ENCODE measurements at regions not wholly inside any gene's neighbourhood (a gene's known extent, or its start where the extent isn't known, plus 50 kb on each side); places are given as distances from the start of the nearest gene placed in this dataset.

GRCh38 chr12:88310666-88311065 is 168.6 kb downstream of the TMTC3 start:
- no peak for DNase-seq (ENCODE audit: low spot score)

GRCh38 chr12:88313554-88313953 is 171.4 kb downstream of the TMTC3 start:
- DNase-seq (ENCODE audit: low spot score) = no peak

GRCh38 chr12:88314706-88315105 is 172.6 kb downstream of the TMTC3 start:
- no peak for DNase-seq (ENCODE audit: low spot score)

GRCh38 chr12:88318726-88319125 is 176.6 kb downstream of the TMTC3 start:
- no peak for DNase-seq (ENCODE audit: low spot score)

- no peak for DNase-seq (ENCODE audit: low spot score)
Observed at GRCh38 chr12:88325076-88325815, 183.1 kb downstream of the TMTC3 start.

DNA sequence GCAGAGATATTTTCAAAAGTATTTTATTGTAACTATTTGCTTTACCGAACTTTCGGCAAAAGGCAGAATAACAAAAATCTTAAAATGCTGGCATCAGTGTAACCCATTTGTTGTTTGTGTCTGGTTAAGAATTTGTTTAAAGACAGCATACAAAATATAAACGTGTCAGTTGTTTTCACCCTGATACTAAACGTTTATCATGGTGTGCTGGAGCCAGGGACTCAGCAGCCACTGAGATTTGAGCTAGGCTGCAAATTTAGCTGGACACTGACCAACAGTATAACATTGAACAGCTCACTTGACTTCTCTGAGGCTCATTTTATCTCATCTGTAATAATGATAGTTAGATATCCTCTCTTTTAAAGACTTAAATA is 183.7 kb downstream of the TMTC3 start:
- DNase-seq (ENCODE audit: low spot score) = no peak

- DNase-seq (ENCODE audit: low spot score) = no peak
Observed at GRCh38 chr12:88327276-88327675, 185.2 kb downstream of the TMTC3 start.

GRCh38 chr12:88328090-88328489 is 186.0 kb downstream of the TMTC3 start:
- DNase-seq (ENCODE audit: low spot score) = no peak

GRCh38 chr12:88329833-88330232 is 187.7 kb downstream of the TMTC3 start:
- no peak for DNase-seq (ENCODE audit: low spot score)

GRCh38 chr12:88334271-88334670 is 192.2 kb downstream of the TMTC3 start:
- DNase-seq (ENCODE audit: low spot score) = no peak

GRCh38 chr12:88336076-88336739 is 194.1 kb downstream of the TMTC3 start:
- DNase-seq (ENCODE audit: low spot score) = no peak

DNA sequence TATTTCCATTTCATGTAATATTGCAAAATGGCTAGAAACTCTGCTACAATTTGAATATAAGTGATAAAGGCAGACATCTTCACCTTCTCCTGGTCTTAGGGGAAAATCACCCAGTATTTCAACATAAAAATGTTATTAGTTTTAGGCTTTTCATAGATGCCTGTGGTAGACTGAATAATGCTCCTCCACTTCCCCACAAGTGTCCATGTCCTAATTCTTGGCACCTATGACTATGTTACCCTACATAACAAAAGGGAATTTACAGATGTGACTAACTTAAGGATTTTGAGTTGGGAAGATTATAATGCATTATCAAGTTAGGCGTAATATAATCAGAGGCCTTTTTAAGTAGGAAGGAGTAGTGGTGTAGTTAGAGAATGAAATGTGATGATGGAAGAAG is 196.4 kb downstream of the TMTC3 start:
- no peak for DNase-seq (ENCODE audit: low spot score)

DNA sequence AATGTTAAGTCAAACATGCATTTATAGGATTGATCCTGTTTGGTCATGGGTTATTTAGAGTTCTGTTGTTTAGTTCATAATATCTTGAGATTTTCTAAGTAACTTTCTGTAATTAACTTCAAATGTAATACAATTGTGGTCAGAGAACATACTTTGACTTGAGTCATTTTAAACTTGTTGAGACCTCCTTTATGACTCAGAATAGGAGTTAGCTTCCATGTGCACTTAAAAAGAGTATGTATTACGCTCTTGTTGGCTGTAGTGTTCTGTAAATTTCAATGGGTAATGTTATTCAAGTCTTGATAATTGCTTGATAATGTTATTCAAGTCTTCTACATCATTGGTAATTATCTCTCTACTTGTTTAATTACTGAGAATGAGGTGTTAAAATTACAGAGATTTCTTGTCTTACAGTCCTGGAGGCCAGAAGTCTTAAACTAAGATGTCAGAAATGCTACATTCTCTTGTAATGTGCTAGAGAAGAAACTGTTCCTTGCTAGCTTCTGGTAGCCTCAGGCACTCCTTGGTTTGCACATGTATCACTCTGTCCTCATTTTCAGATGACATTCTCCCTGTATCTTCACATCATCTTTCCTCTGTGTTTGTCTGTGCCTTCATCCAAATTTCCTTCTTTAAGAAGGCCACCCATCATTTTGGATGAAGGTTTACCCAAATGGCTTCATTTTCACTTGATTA is 197.3 kb downstream of the TMTC3 start:
- DNase-seq (ENCODE audit: low spot score) = no peak

DNA sequence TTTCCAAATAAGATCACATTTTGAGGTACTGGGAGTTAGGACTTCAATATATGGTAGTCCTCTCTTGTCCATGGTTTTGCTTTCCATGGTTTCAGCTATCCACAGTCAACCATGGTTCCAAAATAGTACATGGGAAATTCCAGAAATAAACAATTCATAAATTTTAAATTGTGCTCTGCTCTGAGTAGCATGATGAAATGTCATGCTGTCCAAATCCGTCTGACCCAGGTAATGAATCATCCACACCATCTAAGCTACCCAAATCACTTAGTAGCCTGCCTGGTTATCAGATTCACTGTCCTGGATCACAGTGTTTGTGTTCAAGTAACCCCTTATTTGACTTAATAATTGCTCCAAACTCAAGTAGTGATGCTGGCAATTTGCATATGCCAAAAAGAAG is 197.9 kb downstream of the TMTC3 start:
- no peak for DNase-seq (ENCODE audit: low spot score)

- no peak for DNase-seq (ENCODE audit: low spot score)
Observed at GRCh38 chr12:88342251-88342806, 200.2 kb downstream of the TMTC3 start.

GRCh38 chr12:88351146-88351545 is 209.0 kb downstream of the TMTC3 start:
- DNase-seq (ENCODE audit: low spot score) = no peak

DNA sequence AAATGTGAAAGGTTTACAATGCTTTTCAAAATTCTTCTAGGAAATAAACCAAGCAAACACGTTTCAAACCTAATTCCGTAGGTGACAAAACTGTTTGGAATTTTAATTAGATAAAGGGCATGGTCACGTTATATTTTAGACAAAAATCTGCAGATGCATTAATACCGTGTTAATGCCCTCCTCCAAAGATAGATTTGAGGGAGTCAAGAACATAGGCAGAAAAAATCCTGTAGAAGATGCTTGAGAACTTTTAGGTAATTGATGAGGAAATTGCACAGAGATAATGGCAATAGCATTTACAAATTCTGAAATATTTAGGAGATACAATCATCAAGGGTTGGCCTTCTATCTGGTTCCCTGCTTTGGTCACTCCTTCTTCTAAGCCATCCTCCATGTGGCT is 212.6 kb downstream of the TMTC3 start:
- DNase-seq (ENCODE audit: low spot score) = no peak

DNA sequence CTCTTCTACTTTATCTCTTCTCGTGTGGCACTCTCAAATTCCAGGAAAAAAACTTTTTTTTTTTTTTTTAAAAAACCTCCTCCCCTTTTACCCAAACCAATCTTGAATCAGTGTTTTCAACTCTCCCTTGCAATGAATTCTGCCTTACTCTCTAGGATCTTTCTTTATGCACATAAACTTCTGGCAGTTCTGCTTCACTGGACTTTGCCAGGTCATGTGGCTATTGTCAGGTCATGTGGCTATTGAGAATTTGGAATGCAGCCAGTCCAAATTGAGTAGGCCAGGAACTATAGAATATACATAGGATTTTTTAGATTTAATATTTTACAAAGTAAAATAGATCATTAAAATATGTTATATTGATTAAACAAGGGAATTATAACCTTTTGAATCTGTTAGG is 218.2 kb downstream of the TMTC3 start:
- DNase-seq (ENCODE audit: low spot score) = no peak

DNA sequence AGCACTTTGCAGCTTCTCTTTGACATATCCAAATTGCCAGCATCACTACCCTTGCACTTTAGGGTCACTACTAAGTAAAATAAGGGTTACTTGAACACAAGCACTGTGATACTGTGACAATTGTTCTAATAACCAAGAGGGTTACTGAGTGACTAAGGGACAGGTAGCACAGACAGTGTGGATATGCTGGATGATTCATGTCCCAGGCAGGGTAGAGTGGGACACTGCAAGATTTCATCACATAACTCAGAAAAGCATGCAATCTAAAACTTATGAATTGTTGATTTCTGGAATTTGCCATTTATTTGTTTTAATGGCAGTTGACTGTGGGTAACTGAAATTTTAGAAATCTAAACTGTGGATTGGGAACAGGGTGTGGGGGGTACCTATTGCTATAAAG is 218.8 kb downstream of the KITLG start:
- DNase-seq (ENCODE audit: low spot score) = no peak

- no peak for DNase-seq (ENCODE audit: low spot score)
Observed at GRCh38 chr12:88362439-88362838, 217.8 kb downstream of the KITLG start.

DNA sequence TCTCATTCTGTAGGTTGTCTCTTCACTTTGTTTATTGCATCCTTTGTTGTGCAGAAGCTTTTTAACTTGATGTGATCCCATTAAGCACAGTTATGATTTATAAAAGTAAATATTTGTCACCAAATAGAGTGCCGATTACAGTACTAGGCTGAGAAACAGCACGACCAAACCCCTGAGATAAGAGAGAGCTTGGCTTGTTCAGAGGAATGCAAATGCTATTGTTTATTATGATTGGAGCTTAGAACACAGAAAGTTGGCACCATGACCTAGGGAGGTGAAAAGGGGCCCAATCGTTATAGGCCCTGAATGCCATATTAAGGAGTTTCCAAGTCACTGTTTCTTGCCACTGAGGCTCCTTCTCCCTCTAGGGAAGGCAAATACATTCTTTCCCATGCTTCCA is 214.9 kb downstream of the KITLG start:
- DNase-seq (ENCODE audit: low spot score) = no peak

DNA sequence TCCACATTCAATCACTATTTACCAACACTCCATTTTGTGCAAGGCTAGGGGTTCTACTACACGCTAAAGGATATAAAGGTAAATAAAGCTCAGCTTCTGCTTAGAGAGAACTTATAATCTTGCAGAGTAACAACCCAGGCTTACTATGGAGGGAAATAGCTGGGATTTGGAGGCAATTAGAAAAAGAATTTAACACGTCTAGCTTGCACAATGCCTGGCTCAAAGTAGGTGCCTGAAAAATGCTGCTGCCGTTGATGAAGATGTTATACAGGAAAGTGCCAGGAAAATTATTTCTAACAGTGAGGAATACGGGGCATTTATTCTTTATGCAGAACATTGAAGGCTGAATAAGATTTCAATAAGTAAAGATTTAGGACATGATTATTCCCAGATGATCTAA is 214.2 kb downstream of the KITLG start:
- no peak for DNase-seq (ENCODE audit: low spot score)

DNA sequence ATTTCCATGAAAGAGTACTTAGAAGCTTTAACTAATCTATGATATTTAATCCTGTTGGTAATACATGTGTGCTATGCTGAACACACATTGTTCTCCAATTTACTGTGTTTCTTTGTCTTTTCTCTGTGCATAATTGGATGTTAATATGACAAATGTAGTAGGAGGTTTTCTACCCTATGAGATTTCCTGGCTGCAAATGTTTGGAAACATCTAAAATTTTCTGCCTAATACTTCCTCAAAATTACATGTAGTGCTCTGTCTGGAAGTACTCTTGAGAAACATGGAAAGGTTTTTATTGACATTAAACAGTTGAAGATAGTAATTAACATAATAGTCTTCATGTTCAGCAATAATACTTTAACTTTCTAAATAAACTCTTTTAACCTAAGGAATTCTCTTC is 213.0 kb downstream of the KITLG start:
- no peak for DNase-seq (ENCODE audit: low spot score)
